CD4-positive, CD25-positive, alpha-beta regulatory T cell (primary cell): ENCODE measurements at regions not wholly inside any gene's neighbourhood (a gene's known extent, or its start where the extent isn't known, plus 50 kb on each side); places are given as distances from the start of the nearest gene placed in this dataset.
"Not testable (repeated sequence)": the region's sequence is repeated elsewhere in the genome, so short reads cannot be mapped to it uniquely, and the experiment has no call there.

Experiments
- ATAC-seq, 2 donors: fragments of 150-1000 bp; cut with Tn5 transposase; one replicate each; pipeline ENCODE4 v1.10.0; 2021; ENCODE audit warnings: low read depth in 2 of 2, moderate number of reproducible peaks in 2 of 2, moderate library complexity in 1 of 2
- DNase-seq, 3 donors: peaks; one replicate each; pipeline versions ENCODE4 v3.0.0 to v3.0.0-alpha.2; 2012 to 2022; ENCODE audit warnings: mixed read lengths in 1 of 3
- H3K27ac ChIP-seq: one replicate; pipeline ENCODE4 v1.7.0; 2013; ENCODE audit warnings: mild to moderate bottlenecking, low read length; ENCODE audit not compliant: insufficient read depth, poor library complexity, severe bottlenecking
- H3K27me3 ChIP-seq: one replicate; pipeline ENCODE4 v1.7.0; 2013; ENCODE audit warnings: low read length; ENCODE audit not compliant: control insufficient read depth, insufficient read depth
- H3K36me3 ChIP-seq: one replicate; pipeline ENCODE4 v1.7.0; 2013; ENCODE audit warnings: mild to moderate bottlenecking, low read length, moderate library complexity; ENCODE audit not compliant: control insufficient read depth, insufficient read depth
- H3K4me1 ChIP-seq: 2 replicates; pipeline ENCODE4 v1.7.0; 2013; ENCODE audit warnings: mild to moderate bottlenecking, low read length; ENCODE audit not compliant: insufficient read depth, control insufficient read depth, poor library complexity, severe bottlenecking
- H3K4me3 ChIP-seq: one replicate; pipeline ENCODE4 v1.7.0; 2013; ENCODE audit warnings: low read depth, mild to moderate bottlenecking, low read length, moderate library complexity
- H3K9me3 ChIP-seq, 2 experiments: 1 replicate in 1 of 2; 2 replicates in 1 of 2; pipeline ENCODE4 v1.7.0; 2013; ENCODE audit warnings: low read length in 2 of 2, mild to moderate bottlenecking in 1 of 2, moderate library complexity in 1 of 2; ENCODE audit not compliant: control insufficient read depth in 2 of 2
- H3K27ac Mint-ChIP-seq, 3 donors: one replicate each; pipeline ENCODE4 v1.8.0; 2020 to 2022; ENCODE audit warnings: mild to moderate bottlenecking in 3 of 3, mixed read lengths in 3 of 3, moderate library complexity in 2 of 3
- H3K27me3 Mint-ChIP-seq: one replicate; pipeline ENCODE4 v1.8.0; 2022; ENCODE audit warnings: mild to moderate bottlenecking, mixed read lengths
- H3K36me3 Mint-ChIP-seq: one replicate; pipeline ENCODE4 v1.8.0; 2020; ENCODE audit warnings: mixed read lengths
- H3K4me1 Mint-ChIP-seq, 4 donors: one replicate each; pipeline ENCODE4 v1.8.0; 2020 to 2022; ENCODE audit warnings: mixed read lengths in 4 of 4, mild to moderate bottlenecking in 1 of 4
- H3K4me3 Mint-ChIP-seq, 4 donors: one replicate each; pipeline ENCODE4 v1.8.0; 2020 to 2022; ENCODE audit warnings: mild to moderate bottlenecking in 4 of 4, mixed read lengths in 4 of 4, moderate library complexity in 3 of 4
- H3K9me3 Mint-ChIP-seq, 7 donors: one replicate each; pipeline ENCODE4 v1.8.0; 2020 to 2022; ENCODE audit warnings: mixed read lengths in 7 of 7, mild to moderate bottlenecking in 3 of 7, moderate library complexity in 2 of 7

GRCh38 chr9:39573024-39574022, 217.9 kb downstream of the SPATA31A1 start:
- not testable (repeated sequence) for ATAC-seq

GRCh38 chr9:39579000-39579399, 223.5 kb downstream of the SPATA31A1 start:
- not testable (repeated sequence) for H3K4me1 Mint-ChIP-seq, H3K27me3 ChIP-seq, H3K9me3 ChIP-seq, H3K36me3 ChIP-seq, DNase-seq, H3K4me1 ChIP-seq, H3K4me3 Mint-ChIP-seq, H3K9me3 Mint-ChIP-seq, H3K36me3 Mint-ChIP-seq, H3K4me3 ChIP-seq, H3K27ac Mint-ChIP-seq, ATAC-seq, H3K27me3 Mint-ChIP-seq, H3K27ac ChIP-seq

More at GRCh38 chr9:39573024-39574022, 217.9 kb downstream of the SPATA31A1 start:
- H3K4me1 ChIP-seq, H3K27ac ChIP-seq, H3K9me3 ChIP-seq, H3K9me3 Mint-ChIP-seq, H3K27me3 ChIP-seq, H3K27ac Mint-ChIP-seq, H3K4me3 ChIP-seq, H3K4me1 Mint-ChIP-seq, H3K4me3 Mint-ChIP-seq, H3K36me3 Mint-ChIP-seq, H3K36me3 ChIP-seq, H3K27me3 Mint-ChIP-seq, DNase-seq: not testable (repeated sequence)

- H3K36me3 ChIP-seq, H3K36me3 Mint-ChIP-seq, H3K4me3 ChIP-seq, H3K27ac ChIP-seq, H3K27me3 ChIP-seq, H3K4me3 Mint-ChIP-seq, H3K9me3 Mint-ChIP-seq, ATAC-seq, H3K4me1 ChIP-seq, H3K27ac Mint-ChIP-seq, DNase-seq, H3K9me3 ChIP-seq, H3K4me1 Mint-ChIP-seq, H3K27me3 Mint-ChIP-seq: not testable (repeated sequence)
Measured at GRCh38 chr9:39581296-39581695, 225.8 kb downstream of the SPATA31A1 start.

GRCh38 chr9:39582677-39583412, 227.4 kb downstream of the SPATA31A1 start:
- not testable (repeated sequence) for ATAC-seq, H3K36me3 Mint-ChIP-seq, H3K4me3 ChIP-seq, H3K27ac ChIP-seq, H3K27me3 ChIP-seq, H3K9me3 ChIP-seq, H3K36me3 ChIP-seq, H3K27me3 Mint-ChIP-seq, H3K4me1 Mint-ChIP-seq, H3K4me3 Mint-ChIP-seq, H3K4me1 ChIP-seq, DNase-seq, H3K9me3 Mint-ChIP-seq, H3K27ac Mint-ChIP-seq

- H3K4me1 Mint-ChIP-seq, DNase-seq, H3K27me3 Mint-ChIP-seq, H3K27me3 ChIP-seq, ATAC-seq, H3K9me3 Mint-ChIP-seq, H3K36me3 ChIP-seq, H3K36me3 Mint-ChIP-seq, H3K27ac ChIP-seq, H3K4me1 ChIP-seq, H3K27ac Mint-ChIP-seq, H3K4me3 Mint-ChIP-seq, H3K9me3 ChIP-seq, H3K4me3 ChIP-seq: not testable (repeated sequence)
Measured at GRCh38 chr9:39583413-39583747, 227.9 kb downstream of the SPATA31A1 start.

GRCh38 chr9:39585233-39585632, 229.8 kb downstream of the SPATA31A1 start:
- not testable (repeated sequence) for H3K9me3 ChIP-seq, H3K4me3 ChIP-seq

GRCh38 chr9:39587844-39588499, 232.5 kb downstream of the SPATA31A1 start:
- Histone ChIP-seq H3K4me3 (no peak overlapping the region), H3K4me1 (no peaks in the 10 kb centered on the region), H3K9me3 (no peaks in the 10 kb centered on the region), H3K27me3 (no peaks in the 10 kb centered on the region), H3K36me3 (no peaks in the 10 kb centered on the region), H3K27ac (no peak overlapping the region)
- Mint-ChIP-seq H3K27me3 (no peaks in the 10 kb centered on the region), H3K4me3 (no peak overlapping the region), H3K9me3 (peaks cover 0 to 3% (median 0%) of the 10 kb centered on the region in 7 donors), H3K4me1 (no peaks in the 10 kb centered on the region), H3K36me3 (no peaks in the 10 kb centered on the region), H3K27ac (no peak overlapping the region)
- ATAC-seq: no peak
- DNase-seq: no peak

More at GRCh38 chr9:39585233-39585632, 229.8 kb downstream of the SPATA31A1 start:
- not testable (repeated sequence) for H3K9me3 Mint-ChIP-seq, H3K27me3 Mint-ChIP-seq, DNase-seq, H3K4me3 Mint-ChIP-seq, H3K27ac Mint-ChIP-seq, H3K27me3 ChIP-seq, H3K36me3 ChIP-seq, H3K4me1 Mint-ChIP-seq, H3K4me1 ChIP-seq, H3K36me3 Mint-ChIP-seq, H3K27ac ChIP-seq, ATAC-seq
